ENCODE measurements at regions not wholly inside any gene's neighbourhood (a gene's known extent, or its start where the extent isn't known, plus 50 kb on each side); places are given as distances from the start of the nearest gene placed in this dataset.

DNA sequence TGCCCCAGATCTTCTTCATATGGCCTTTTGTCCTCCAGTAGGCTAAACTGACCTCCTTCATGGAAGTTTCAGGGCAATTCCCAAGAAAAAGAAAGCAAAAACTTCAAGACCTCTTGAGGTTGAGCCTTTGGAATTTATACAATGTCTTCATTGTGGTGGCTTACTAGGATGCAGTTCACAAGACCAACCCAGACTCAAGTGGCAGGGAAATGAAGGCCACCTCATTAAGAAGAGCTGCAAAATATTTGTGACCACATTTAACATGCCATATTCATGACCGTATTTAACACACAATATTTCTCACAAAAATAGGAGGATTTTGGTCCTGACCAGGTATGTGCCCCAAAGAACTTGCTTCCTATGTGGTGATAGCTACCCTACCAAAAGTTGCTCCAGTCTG lies 605.5 kb upstream of the PITX2 start:
- no peaks in the 10 kb centered on the region for H3K27me3 ChIP-seq (ENCODE audit: insufficient read depth, low read depth, low read length)
- H3K9me3 ChIP-seq (ENCODE audit: low read length): no peaks in the 10 kb centered on the region
- H2AFZ ChIP-seq (ENCODE audit: low read depth, low read length): no peak overlapping the region
- no peaks in the 10 kb centered on the region for H3K79me2 ChIP-seq (replicated peaks; ENCODE audit: insufficient read depth, low read length)
- no peak overlapping the region for H3K9ac ChIP-seq (ENCODE audit: low read length)
- H3K4me2 ChIP-seq (ENCODE audit: low read length): no peak overlapping the region
- H3K27ac ChIP-seq (ENCODE audit: low read length): no peak overlapping the region
- H3F3A ChIP-seq (ENCODE audit: insufficient read depth, low read length, poor library complexity, severe bottlenecking): no peaks in the 10 kb centered on the region
- TF ChIP-seq POLR2AphosphoS5 (IDR thresholded peaks at IDR 0.05): no peak
- TF ChIP-seq RAD21 (conservative IDR thresholded peaks at IDR 0.05): no peak
- no peak for TF ChIP-seq MXI1 (conservative IDR thresholded peaks at IDR 0.05; ENCODE audit: poor library complexity, severe bottlenecking)
- TF ChIP-seq TAF1 (IDR thresholded peaks at IDR 0.05; ENCODE audit: low read depth): no peak
- no peak for TF ChIP-seq SMC3 (conservative IDR thresholded peaks at IDR 0.05; ENCODE audit: poor library complexity)
- no peak for TF ChIP-seq EP300 (conservative IDR thresholded peaks at IDR 0.05; ENCODE audit: poor library complexity, severe bottlenecking)
- no peak for TF ChIP-seq EZH2 (IDR thresholded peaks at IDR 0.05; ENCODE audit: borderline replicate concordance, insufficient read depth, low read length, poor library complexity, severe bottlenecking)
- TF ChIP-seq, protein P1, sequence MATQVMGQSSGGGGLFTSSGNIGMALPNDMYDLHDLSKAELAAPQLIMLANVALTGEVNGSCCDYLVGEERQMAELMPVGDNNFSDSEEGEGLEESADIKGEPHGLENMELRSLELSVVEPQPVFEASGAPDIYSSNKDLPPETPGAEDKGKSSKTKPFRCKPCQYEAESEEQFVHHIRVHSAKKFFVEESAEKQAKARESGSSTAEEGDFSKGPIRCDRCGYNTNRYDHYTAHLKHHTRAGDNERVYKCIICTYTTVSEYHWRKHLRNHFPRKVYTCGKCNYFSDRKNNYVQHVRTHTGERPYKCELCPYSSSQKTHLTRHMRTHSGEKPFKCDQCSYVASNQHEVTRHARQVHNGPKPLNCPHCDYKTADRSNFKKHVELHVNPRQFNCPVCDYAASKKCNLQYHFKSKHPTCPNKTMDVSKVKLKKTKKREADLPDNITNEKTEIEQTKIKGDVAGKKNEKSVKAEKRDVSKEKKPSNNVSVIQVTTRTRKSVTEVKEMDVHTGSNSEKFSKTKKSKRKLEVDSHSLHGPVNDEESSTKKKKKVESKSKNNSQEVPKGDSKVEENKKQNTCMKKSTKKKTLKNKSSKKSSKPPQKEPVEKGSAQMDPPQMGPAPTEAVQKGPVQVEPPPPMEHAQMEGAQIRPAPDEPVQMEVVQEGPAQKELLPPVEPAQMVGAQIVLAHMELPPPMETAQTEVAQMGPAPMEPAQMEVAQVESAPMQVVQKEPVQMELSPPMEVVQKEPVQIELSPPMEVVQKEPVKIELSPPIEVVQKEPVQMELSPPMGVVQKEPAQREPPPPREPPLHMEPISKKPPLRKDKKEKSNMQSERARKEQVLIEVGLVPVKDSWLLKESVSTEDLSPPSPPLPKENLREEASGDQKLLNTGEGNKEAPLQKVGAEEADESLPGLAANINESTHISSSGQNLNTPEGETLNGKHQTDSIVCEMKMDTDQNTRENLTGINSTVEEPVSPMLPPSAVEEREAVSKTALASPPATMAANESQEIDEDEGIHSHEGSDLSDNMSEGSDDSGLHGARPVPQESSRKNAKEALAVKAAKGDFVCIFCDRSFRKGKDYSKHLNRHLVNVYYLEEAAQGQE (IDR thresholded peaks at IDR 0.05; ENCODE audit: borderline replicate concordance): no peak
- TF ChIP-seq, protein P2, sequence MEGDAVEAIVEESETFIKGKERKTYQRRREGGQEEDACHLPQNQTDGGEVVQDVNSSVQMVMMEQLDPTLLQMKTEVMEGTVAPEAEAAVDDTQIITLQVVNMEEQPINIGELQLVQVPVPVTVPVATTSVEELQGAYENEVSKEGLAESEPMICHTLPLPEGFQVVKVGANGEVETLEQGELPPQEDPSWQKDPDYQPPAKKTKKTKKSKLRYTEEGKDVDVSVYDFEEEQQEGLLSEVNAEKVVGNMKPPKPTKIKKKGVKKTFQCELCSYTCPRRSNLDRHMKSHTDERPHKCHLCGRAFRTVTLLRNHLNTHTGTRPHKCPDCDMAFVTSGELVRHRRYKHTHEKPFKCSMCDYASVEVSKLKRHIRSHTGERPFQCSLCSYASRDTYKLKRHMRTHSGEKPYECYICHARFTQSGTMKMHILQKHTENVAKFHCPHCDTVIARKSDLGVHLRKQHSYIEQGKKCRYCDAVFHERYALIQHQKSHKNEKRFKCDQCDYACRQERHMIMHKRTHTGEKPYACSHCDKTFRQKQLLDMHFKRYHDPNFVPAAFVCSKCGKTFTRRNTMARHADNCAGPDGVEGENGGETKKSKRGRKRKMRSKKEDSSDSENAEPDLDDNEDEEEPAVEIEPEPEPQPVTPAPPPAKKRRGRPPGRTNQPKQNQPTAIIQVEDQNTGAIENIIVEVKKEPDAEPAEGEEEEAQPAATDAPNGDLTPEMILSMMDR (IDR thresholded peaks at IDR 0.05; ENCODE audit: poor library complexity, severe bottlenecking): no peak
- H3K9me2 ChIP-seq (ENCODE audit: insufficient read depth, low read length): no peaks in the 10 kb centered on the region
- no peaks in the 10 kb centered on the region for H4K20me1 ChIP-seq (ENCODE audit: insufficient read depth)
- H3K4me3 ChIP-seq (ENCODE audit: low read length): no peak overlapping the region
- H3K36me3 ChIP-seq (ENCODE audit: insufficient read depth, low read length): no peaks in the 10 kb centered on the region

GRCh38 chr4:111228874-111229273 lies 606.0 kb upstream of the PITX2 start:
- Histone ChIP-seq H3K27me3 (ENCODE audit: insufficient read depth, low read depth, low read length) (no peaks in the 10 kb centered on the region), H3K9ac (ENCODE audit: low read length) (no peak overlapping the region), H3K4me2 (ENCODE audit: low read length) (no peak overlapping the region)

More at GRCh38 chr4:111228874-111229273, 606.0 kb upstream of the PITX2 start:
- Histone ChIP-seq H3K36me3 (ENCODE audit: insufficient read depth, low read length) (no peaks in the 10 kb centered on the region), H4K20me1 (ENCODE audit: insufficient read depth) (no peaks in the 10 kb centered on the region), H2AFZ (ENCODE audit: low read depth, low read length) (no peak overlapping the region), H3K9me3 (ENCODE audit: low read length) (no peaks in the 10 kb centered on the region), H3K27ac (ENCODE audit: low read length) (no peak overlapping the region), H3K4me3 (ENCODE audit: low read length) (no peak overlapping the region), H3F3A (ENCODE audit: insufficient read depth, low read length, poor library complexity, severe bottlenecking) (no peaks in the 10 kb centered on the region), H3K9me2 (ENCODE audit: insufficient read depth, low read length) (no peaks in the 10 kb centered on the region), H3K79me2 (replicated peaks; ENCODE audit: insufficient read depth, low read length) (no peaks in the 10 kb centered on the region)
- TF ChIP-seq MXI1 (conservative IDR thresholded peaks at IDR 0.05; ENCODE audit: poor library complexity, severe bottlenecking) (no peak), POLR2AphosphoS5 (IDR thresholded peaks at IDR 0.05) (no peak), EZH2 (IDR thresholded peaks at IDR 0.05; ENCODE audit: borderline replicate concordance, insufficient read depth, low read length, poor library complexity, severe bottlenecking) (no peak), RAD21 (conservative IDR thresholded peaks at IDR 0.05) (no peak), EP300 (conservative IDR thresholded peaks at IDR 0.05; ENCODE audit: poor library complexity, severe bottlenecking) (no peak), SMC3 (conservative IDR thresholded peaks at IDR 0.05; ENCODE audit: poor library complexity) (no peak), TAF1 (IDR thresholded peaks at IDR 0.05; ENCODE audit: low read depth) (no peak)
- TF ChIP-seq, protein P1 (IDR thresholded peaks at IDR 0.05; ENCODE audit: borderline replicate concordance): no peak
- TF ChIP-seq, protein P2 (IDR thresholded peaks at IDR 0.05; ENCODE audit: poor library complexity, severe bottlenecking): no peak
